ENCODE measurements at regions not wholly inside any gene's neighbourhood (a gene's known extent, or its start where the extent isn't known, plus 50 kb on each side); places are given as distances from the start of the nearest gene placed in this dataset.

DNA sequence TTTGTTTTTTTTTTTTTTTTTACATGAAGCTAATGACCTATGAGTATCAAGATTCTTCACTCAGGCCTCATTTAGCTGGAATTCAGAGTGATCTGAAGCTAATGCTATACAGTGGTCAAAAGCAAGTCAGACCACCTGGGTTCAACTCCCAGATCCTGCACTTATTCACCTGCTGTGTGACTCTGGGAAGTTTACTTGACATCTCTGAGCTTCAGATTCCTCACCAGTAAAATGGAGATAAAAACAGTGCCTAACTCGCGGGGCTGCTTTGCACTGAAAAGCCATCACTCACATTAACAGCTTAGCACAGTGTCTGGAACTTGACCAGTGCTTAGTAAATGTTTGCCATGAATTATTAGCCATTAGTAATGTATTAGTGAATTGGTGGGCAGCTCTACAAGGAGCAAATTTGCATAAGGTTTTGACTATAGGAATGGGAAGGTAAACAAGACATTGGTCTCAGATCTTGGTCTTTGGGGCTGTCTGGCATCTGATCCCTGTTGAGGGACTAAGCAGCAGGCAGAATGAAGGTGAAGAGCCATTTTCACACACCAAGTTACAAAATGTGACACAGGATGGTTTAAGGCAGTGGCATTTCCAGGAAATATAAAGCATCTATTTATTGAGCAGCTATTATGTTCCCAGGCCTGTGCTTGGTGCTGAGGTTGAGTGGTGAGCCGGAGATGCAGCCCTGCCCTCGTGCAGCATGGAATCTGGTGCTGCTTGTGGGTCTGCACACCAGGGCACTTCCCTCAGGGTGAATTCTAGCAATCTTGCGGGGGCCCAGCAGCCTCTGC is 291.3 kb downstream of the RRAGC start:
- Histone ChIP-seq H3K9ac (ENCODE audit: low read length) (no peak overlapping the region), H3K4me1 (ENCODE audit: insufficient read depth, low read length, severe bottlenecking) (no peaks in the 10 kb centered on the region), H3K9me3 (ENCODE audit: low read length) (no peaks in the 10 kb centered on the region), H4K20me1 (ENCODE audit: insufficient read depth, low read length) (no peaks in the 10 kb centered on the region), H3K36me3 (ENCODE audit: insufficient read depth, low read length) (no peaks in the 10 kb centered on the region), H2AFZ (ENCODE audit: low read length) (no peak overlapping the region), H3K79me2 (ENCODE audit: insufficient read depth, low read length) (no peaks in the 10 kb centered on the region), H3K4me2 (ENCODE audit: low read length) (no peak overlapping the region), H3K4me3 (ENCODE audit: low read depth, low read length, poor library complexity, severe bottlenecking) (no peak overlapping the region), H3K27ac (ENCODE audit: low read depth, low read length, poor library complexity, severe bottlenecking) (no peak overlapping the region), H3K27me3 (ENCODE audit: insufficient read depth, low read length) (no peaks in the 10 kb centered on the region), H3F3A (ENCODE audit: insufficient read depth, low read length) (no peaks in the 10 kb centered on the region), H3K9me2 (ENCODE audit: low read depth, low read length) (no peaks in the 10 kb centered on the region)
- TF ChIP-seq EZH2 (IDR thresholded peaks at IDR 0.05; ENCODE audit: borderline replicate concordance, low read length) = no peak
- TF ChIP-seq, protein P1, sequence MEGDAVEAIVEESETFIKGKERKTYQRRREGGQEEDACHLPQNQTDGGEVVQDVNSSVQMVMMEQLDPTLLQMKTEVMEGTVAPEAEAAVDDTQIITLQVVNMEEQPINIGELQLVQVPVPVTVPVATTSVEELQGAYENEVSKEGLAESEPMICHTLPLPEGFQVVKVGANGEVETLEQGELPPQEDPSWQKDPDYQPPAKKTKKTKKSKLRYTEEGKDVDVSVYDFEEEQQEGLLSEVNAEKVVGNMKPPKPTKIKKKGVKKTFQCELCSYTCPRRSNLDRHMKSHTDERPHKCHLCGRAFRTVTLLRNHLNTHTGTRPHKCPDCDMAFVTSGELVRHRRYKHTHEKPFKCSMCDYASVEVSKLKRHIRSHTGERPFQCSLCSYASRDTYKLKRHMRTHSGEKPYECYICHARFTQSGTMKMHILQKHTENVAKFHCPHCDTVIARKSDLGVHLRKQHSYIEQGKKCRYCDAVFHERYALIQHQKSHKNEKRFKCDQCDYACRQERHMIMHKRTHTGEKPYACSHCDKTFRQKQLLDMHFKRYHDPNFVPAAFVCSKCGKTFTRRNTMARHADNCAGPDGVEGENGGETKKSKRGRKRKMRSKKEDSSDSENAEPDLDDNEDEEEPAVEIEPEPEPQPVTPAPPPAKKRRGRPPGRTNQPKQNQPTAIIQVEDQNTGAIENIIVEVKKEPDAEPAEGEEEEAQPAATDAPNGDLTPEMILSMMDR (IDR thresholded peaks at IDR 0.05; ENCODE audit: low read length) = no peak

DNA sequence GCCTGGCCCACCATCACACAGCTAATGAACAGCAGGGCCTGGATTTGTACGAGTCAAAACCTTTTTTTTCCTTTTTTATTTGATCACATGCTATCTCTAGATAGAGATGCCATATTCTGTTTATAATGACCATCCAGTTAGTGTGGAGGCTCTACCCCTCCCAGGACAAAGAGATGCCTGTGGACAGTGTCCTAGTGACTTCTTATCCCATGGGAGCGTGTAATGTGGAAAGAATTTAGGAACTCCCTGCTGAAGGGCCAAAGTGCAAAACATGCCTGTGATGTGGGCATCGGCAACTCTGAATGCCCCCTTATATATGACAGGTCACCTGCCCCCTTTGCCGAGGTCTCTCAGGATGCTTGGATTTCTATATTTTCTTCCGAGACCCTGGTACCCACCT is 292.2 kb downstream of the RRAGC start:
- no peak overlapping the region for H2AFZ ChIP-seq (ENCODE audit: low read length)
- H3K79me2 ChIP-seq (ENCODE audit: insufficient read depth, low read length) = no peaks in the 10 kb centered on the region
- H3F3A ChIP-seq (ENCODE audit: insufficient read depth, low read length) = no peaks in the 10 kb centered on the region
- no peak overlapping the region for H3K4me3 ChIP-seq (ENCODE audit: low read depth, low read length, poor library complexity, severe bottlenecking)
- H3K27me3 ChIP-seq (ENCODE audit: insufficient read depth, low read length) = no peaks in the 10 kb centered on the region
- no peak overlapping the region for H3K27ac ChIP-seq (ENCODE audit: low read depth, low read length, poor library complexity, severe bottlenecking)
- TF ChIP-seq, protein P1 (IDR thresholded peaks at IDR 0.05; ENCODE audit: low read length) = no peak
- no peak for TF ChIP-seq EZH2 (IDR thresholded peaks at IDR 0.05; ENCODE audit: borderline replicate concordance, low read length)
- no peaks in the 10 kb centered on the region for H3K36me3 ChIP-seq (ENCODE audit: insufficient read depth, low read length)
- H3K9me2 ChIP-seq (ENCODE audit: low read depth, low read length) = no peaks in the 10 kb centered on the region
- H4K20me1 ChIP-seq (ENCODE audit: insufficient read depth, low read length) = no peaks in the 10 kb centered on the region
- H3K4me1 ChIP-seq (ENCODE audit: insufficient read depth, low read length, severe bottlenecking) = no peaks in the 10 kb centered on the region
- no peaks in the 10 kb centered on the region for H3K9me3 ChIP-seq (ENCODE audit: low read length)
- H3K4me2 ChIP-seq (ENCODE audit: low read length) = no peak overlapping the region
- no peak overlapping the region for H3K9ac ChIP-seq (ENCODE audit: low read length)

DNA sequence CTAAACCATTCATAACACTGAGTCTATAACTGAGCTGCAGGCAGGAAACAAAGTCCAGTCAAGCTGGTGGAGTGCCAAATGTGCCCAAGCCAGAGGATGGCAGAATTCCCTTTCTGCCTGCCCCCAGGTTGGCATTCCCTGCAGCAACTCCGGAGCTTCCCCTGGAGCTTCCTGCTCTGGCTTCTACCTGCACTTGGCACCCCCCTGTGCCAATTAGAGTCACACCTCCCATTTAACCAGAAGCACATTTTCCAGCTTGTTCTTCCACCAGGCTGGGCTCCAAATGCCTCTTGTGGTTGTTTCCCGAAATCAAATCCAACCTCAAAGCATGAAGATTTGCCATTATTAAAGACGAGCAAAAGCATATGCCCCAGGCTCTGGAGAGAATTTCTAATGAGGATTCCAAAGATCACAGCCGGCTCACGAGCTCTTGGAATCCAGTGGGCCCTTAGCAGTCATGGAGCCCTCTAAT is 294.5 kb downstream of the RRAGC start:
- Histone ChIP-seq H3K4me2 (ENCODE audit: low read length) (no peak overlapping the region), H3K9me2 (ENCODE audit: low read depth, low read length) (no peaks in the 10 kb centered on the region), H3K36me3 (ENCODE audit: insufficient read depth, low read length) (no peaks in the 10 kb centered on the region), H3K27me3 (ENCODE audit: insufficient read depth, low read length) (no peaks in the 10 kb centered on the region; the same call in 1 of the 2 replicates), H3K4me3 (ENCODE audit: low read depth, low read length, poor library complexity, severe bottlenecking) (no peak overlapping the region), H3F3A (ENCODE audit: insufficient read depth, low read length) (no peaks in the 10 kb centered on the region), H3K27ac (ENCODE audit: low read depth, low read length, poor library complexity, severe bottlenecking) (no peak overlapping the region), H3K79me2 (ENCODE audit: insufficient read depth, low read length) (no peaks in the 10 kb centered on the region), H3K4me1 (ENCODE audit: insufficient read depth, low read length, severe bottlenecking) (peaks cover 6% of the 10 kb centered on the region), H2AFZ (ENCODE audit: low read length) (no peak overlapping the region), H3K9ac (ENCODE audit: low read length) (no peak overlapping the region), H4K20me1 (ENCODE audit: insufficient read depth, low read length) (no peaks in the 10 kb centered on the region), H3K9me3 (ENCODE audit: low read length) (no peaks in the 10 kb centered on the region)
- TF ChIP-seq EZH2 (IDR thresholded peaks at IDR 0.05; ENCODE audit: borderline replicate concordance, low read length) = no peak
- TF ChIP-seq, protein P1 (IDR thresholded peaks at IDR 0.05; ENCODE audit: low read length) = no peak

Data from OCI-LY1 (cell line).